ENCODE measurements at regions not wholly inside any gene's neighbourhood (a gene's known extent, or its start where the extent isn't known, plus 50 kb on each side); places are given as distances from the start of the nearest gene placed in this dataset.

GRCh38 chr6:113354204-113354895, 502.8 kb upstream of the MARCKS start:
- Histone ChIP-seq H3K4me3 (ENCODE audit: low read depth in 1 of 3, low read length in 3 of 3) (no peak overlapping the region), H3K36me3 (ENCODE audit: control insufficient read depth in 4 of 4, insufficient read depth in 3 of 4, low read depth in 1 of 4, low read length in 3 of 4) (no peaks in the 10 kb centered on the region), H3K27ac (ENCODE audit: low read depth in 1 of 2, low read length in 2 of 2) (no peak overlapping the region), H3K9ac (ENCODE audit: low read depth in 1 of 2, low read length in 2 of 2) (no peak overlapping the region), H3K9me3 (ENCODE audit: control insufficient read depth in 4 of 4, low read length in 3 of 4) (no peaks in the 10 kb centered on the region), H3K4me1 (ENCODE audit: control insufficient read depth in 4 of 4, insufficient read depth in 4 of 4, low read length in 3 of 4) (peaks cover 0 to 4% (median 0%) of the 10 kb centered on the region in 4 donors), H3K27me3 (ENCODE audit: control insufficient read depth in 4 of 4, insufficient read depth in 4 of 4, low read length in 3 of 4) (no peaks in the 10 kb centered on the region)
- no peak for TF ChIP-seq RXRA (IDR thresholded peaks at IDR 0.05)
- TF ChIP-seq SP1 (IDR thresholded peaks at IDR 0.05), result no peak
- no peak for TF ChIP-seq ZBTB33 (IDR thresholded peaks at IDR 0.05)
- no peak for TF ChIP-seq FOXA1 (IDR thresholded peaks at IDR 0.05)
- TF ChIP-seq REST (IDR thresholded peaks at IDR 0.05), result no peak
- TF ChIP-seq EGR1 (IDR thresholded peaks at IDR 0.05; ENCODE audit: low read depth in 2 of 2), result no peak
- no peak for TF ChIP-seq FOXA2 (IDR thresholded peaks at IDR 0.05)
- TF ChIP-seq HNF4A (conservative IDR thresholded peaks at IDR 0.05), result no peak
- TF ChIP-seq RAD21 (IDR thresholded peaks at IDR 0.05), result no peak
- no peak for TF ChIP-seq JUND (IDR thresholded peaks at IDR 0.05)
- TF ChIP-seq TAF1 (conservative IDR thresholded peaks at IDR 0.05), result no peak
- TF ChIP-seq NR2F2 (IDR thresholded peaks at IDR 0.05), result no peak
- no peak for DNase-seq (ENCODE audit: low spot score)
- WGBS, result 96% methylated on average over 6 of the region's 6 CpGs

GRCh38 chr6:113356139-113356538, 501.0 kb upstream of the MARCKS start:
- DNase-seq (ENCODE audit: low spot score), result no peak
- Histone ChIP-seq H3K36me3 (ENCODE audit: control insufficient read depth in 4 of 4, insufficient read depth in 3 of 4, low read depth in 1 of 4, low read length in 3 of 4) (no peaks in the 10 kb centered on the region), H3K27ac (ENCODE audit: low read depth in 1 of 2, low read length in 2 of 2) (no peak overlapping the region), H3K9me3 (ENCODE audit: control insufficient read depth in 4 of 4, low read length in 3 of 4) (no peaks in the 10 kb centered on the region), H3K4me3 (ENCODE audit: low read depth in 1 of 3, low read length in 3 of 3) (no peak overlapping the region), H3K4me1 (ENCODE audit: control insufficient read depth in 4 of 4, insufficient read depth in 4 of 4, low read length in 3 of 4) (peaks cover 0 to 4% (median 0%) of the 10 kb centered on the region in 4 donors), H3K9ac (ENCODE audit: low read depth in 1 of 2, low read length in 2 of 2) (no peak overlapping the region), H3K27me3 (ENCODE audit: control insufficient read depth in 4 of 4, insufficient read depth in 4 of 4, low read length in 3 of 4) (no peaks in the 10 kb centered on the region)
- TF ChIP-seq FOXA2 (IDR thresholded peaks at IDR 0.05) (no peak), JUND (IDR thresholded peaks at IDR 0.05) (no peak), TAF1 (conservative IDR thresholded peaks at IDR 0.05) (no peak), RXRA (IDR thresholded peaks at IDR 0.05) (no peak), REST (IDR thresholded peaks at IDR 0.05) (no peak), CTCF (IDR thresholded peaks at IDR 0.05; ENCODE audit: low read depth, low read length, missing input control) (no peak), HNF4G (IDR thresholded peaks at IDR 0.05) (no peak), NR2F2 (IDR thresholded peaks at IDR 0.05) (no peak), YY1 (IDR thresholded peaks at IDR 0.05) (no peak), MAX (IDR thresholded peaks at IDR 0.05) (no peak), SP1 (IDR thresholded peaks at IDR 0.05) (no peak), ZBTB33 (IDR thresholded peaks at IDR 0.05) (no peak), ATF3 (IDR thresholded peaks at IDR 0.05) (no peak), GABPA (IDR thresholded peaks at IDR 0.05 in 1 of 2, conservative IDR thresholded peaks at IDR 0.05 in 1 of 2) (no peak), HNF4A (conservative IDR thresholded peaks at IDR 0.05) (no peak)
- 74% methylated on average over 1 of the region's 1 CpG for WGBS
